Smooth muscle cell (in vitro differentiated cells): ENCODE measurements at regions not wholly inside any gene's neighbourhood (a gene's known extent, or its start where the extent isn't known, plus 50 kb on each side); places are given as distances from the start of the nearest gene placed in this dataset.

ENCODE experiments used
- DNase-seq: peaks from one replicate; lab custom pipeline; 2025; ENCODE audit not compliant: unreplicated experiment; lab: John Stamatoyannopoulos, UW
- H2AFZ ChIP-seq: fragments of 200-600 bp; sonication (generic); 2 replicates; pipeline ENCODE4 v1.6.0; 2016; ENCODE audit warnings: antibody characterized with exemption, low read depth, mild to moderate bottlenecking
- H3F3A ChIP-seq: fragments of 200-600 bp; sonication (generic); 2 replicates; pipeline ENCODE4 v1.6.0; 2017; ENCODE audit warnings: antibody characterized with exemption, low read depth
- H3K27ac ChIP-seq: fragments of 200-600 bp; sonication (generic); 2 replicates; pipeline ENCODE4 v1.5.1; 2016; ENCODE audit warnings: low read depth, mild to moderate bottlenecking
- H3K27me3 ChIP-seq: fragments of 200-600 bp; sonication (generic); 2 replicates; pipeline ENCODE4 v1.6.1; 2016; ENCODE audit warnings: low read depth, mild to moderate bottlenecking
- H3K36me3 ChIP-seq: fragments of 200-600 bp; sonication (generic); 2 replicates; pipeline ENCODE4 v1.5.1; 2016; ENCODE audit warnings: low read depth
- H3K4me1 ChIP-seq: fragments of 200-600 bp; sonication (generic); 2 replicates; pipeline ENCODE4 v1.5.1; 2016; ENCODE audit warnings: low read depth
- H3K4me2 ChIP-seq: fragments of 200-600 bp; sonication (generic); 2 replicates; pipeline ENCODE4 v1.6.0; 2016; ENCODE audit warnings: mild to moderate bottlenecking
- H3K4me3 ChIP-seq: fragments of 200-600 bp; sonication (generic); 2 replicates; pipeline ENCODE4 v1.5.1; 2016; ENCODE audit warnings: mild to moderate bottlenecking
- H3K79me2 ChIP-seq: fragments of 200-600 bp; sonication (generic); 2 replicates; pipeline ENCODE4 v1.6.0; 2016; ENCODE audit warnings: low read depth, mild to moderate bottlenecking
- H3K9ac ChIP-seq: fragments of 200-600 bp; sonication (generic); 2 replicates; pipeline ENCODE4 v1.6.0; 2016; ENCODE audit warnings: low read depth
- H3K9me3 ChIP-seq: fragments of 200-600 bp; sonication (generic); replicated peaks from 2 replicates; pipeline ENCODE4 v1.5.1; 2016; ENCODE audit warnings: low read depth
- H4K20me1 ChIP-seq: fragments of 200-600 bp; sonication (generic); 2 replicates; pipeline ENCODE4 v1.6.0; 2016; ENCODE audit warnings: low read depth
- WGBS: methylation state at CpG from one replicate; pipeline ENCODE4 v1.1.7; 2016; ENCODE audit warnings: low lambda C conversion rate; 5-methylcytosine and 5-hydroxymethylcytosine counted together
- TF ChIP-seq, protein P1 (sequence below): fragments of 200-600 bp; sonication (generic); IDR thresholded peaks from 2 replicates; pipeline ENCODE4 v1.5.1; 2017; ENCODE audit warnings: borderline replicate concordance, mild to moderate bottlenecking, antibody characterized with exemption; ENCODE audit not compliant: insufficient read depth, poor library complexity, severe bottlenecking

DNA sequence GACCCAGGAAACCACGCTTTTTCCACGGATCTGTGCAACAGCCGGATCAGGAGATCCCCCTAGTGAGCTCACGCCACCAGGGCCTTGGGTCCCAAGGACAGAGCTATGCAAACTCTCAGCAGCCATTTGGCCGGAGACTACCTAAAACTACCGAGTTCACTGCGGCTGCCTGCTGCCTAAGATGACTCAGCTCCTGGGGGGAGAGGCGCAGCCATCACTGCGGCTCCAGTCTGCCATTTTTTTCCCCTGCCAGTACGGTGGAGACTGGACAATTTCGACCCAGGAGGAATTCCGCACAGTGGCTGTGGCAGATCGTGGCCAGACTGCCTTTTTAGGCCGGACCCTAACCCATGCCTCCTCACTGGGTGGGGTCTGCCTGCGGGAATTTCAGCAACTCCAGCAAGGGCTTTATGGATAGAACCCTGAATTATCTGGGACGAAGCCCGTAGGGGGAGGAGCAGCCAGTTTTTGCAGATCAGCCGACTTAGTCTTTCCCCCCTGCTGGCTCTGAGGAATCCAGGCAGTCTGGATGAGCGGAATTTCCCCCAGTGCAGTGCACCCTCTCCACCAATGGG is 424.9 kb upstream of the UBE2E3 start:
- Histone ChIP-seq H2AFZ (no peak overlapping the region), H3K79me2 (no peaks in the 10 kb centered on the region)
- DNase-seq = no peak

DNA sequence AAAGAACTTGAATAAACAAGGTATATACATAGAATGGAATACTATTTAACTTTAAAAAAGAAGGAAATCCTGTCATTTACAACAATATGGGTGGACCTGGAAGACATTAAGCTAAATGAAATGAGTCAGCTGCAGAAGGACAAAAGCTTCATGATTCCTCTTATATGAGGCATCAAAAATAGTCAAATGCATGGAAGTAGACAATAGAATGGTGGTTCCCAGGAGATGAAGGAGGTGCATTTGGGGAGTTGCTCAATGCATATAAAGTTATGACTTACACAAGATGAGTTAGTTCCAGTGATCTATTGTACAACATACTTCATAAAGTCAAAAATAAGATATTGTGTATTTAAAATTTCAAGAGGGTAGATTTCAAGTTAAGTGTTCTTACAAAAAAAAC is 426.1 kb upstream of the UBE2E3 start:
- Histone ChIP-seq H3K4me1 (no peaks in the 10 kb centered on the region), H3K4me3 (no peak overlapping the region), H3K36me3 (no peaks in the 10 kb centered on the region), H3K9ac (no peak overlapping the region), H2AFZ (no peak overlapping the region), H3K9me3 (no peaks in the 10 kb centered on the region), H3K27me3 (no peaks in the 10 kb centered on the region), H3K4me2 (no peak overlapping the region), H3F3A (no peaks in the 10 kb centered on the region), H3K27ac (no peak overlapping the region), H3K79me2 (no peaks in the 10 kb centered on the region), H4K20me1 (no peaks in the 10 kb centered on the region)
- DNase-seq = no peak
- TF ChIP-seq, protein P1, sequence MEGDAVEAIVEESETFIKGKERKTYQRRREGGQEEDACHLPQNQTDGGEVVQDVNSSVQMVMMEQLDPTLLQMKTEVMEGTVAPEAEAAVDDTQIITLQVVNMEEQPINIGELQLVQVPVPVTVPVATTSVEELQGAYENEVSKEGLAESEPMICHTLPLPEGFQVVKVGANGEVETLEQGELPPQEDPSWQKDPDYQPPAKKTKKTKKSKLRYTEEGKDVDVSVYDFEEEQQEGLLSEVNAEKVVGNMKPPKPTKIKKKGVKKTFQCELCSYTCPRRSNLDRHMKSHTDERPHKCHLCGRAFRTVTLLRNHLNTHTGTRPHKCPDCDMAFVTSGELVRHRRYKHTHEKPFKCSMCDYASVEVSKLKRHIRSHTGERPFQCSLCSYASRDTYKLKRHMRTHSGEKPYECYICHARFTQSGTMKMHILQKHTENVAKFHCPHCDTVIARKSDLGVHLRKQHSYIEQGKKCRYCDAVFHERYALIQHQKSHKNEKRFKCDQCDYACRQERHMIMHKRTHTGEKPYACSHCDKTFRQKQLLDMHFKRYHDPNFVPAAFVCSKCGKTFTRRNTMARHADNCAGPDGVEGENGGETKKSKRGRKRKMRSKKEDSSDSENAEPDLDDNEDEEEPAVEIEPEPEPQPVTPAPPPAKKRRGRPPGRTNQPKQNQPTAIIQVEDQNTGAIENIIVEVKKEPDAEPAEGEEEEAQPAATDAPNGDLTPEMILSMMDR = no peak

More for the DNA sequence above, 424.9 kb upstream of the UBE2E3 start:
- H4K20me1 ChIP-seq = no peaks in the 10 kb centered on the region
- H3K4me3 ChIP-seq = no peak overlapping the region
- no peak overlapping the region for H3K27ac ChIP-seq
- H3K4me2 ChIP-seq = no peak overlapping the region
- WGBS = 93% methylated on average over 19 of the region's 19 CpGs
- no peaks in the 10 kb centered on the region for H3K36me3 ChIP-seq
- H3K9ac ChIP-seq = no peak overlapping the region
- no peaks in the 10 kb centered on the region for H3K4me1 ChIP-seq
- H3F3A ChIP-seq = no peaks in the 10 kb centered on the region
- TF ChIP-seq, protein P1 = no peak
- no peaks in the 10 kb centered on the region for H3K27me3 ChIP-seq
- no peaks in the 10 kb centered on the region for H3K9me3 ChIP-seq

DNA sequence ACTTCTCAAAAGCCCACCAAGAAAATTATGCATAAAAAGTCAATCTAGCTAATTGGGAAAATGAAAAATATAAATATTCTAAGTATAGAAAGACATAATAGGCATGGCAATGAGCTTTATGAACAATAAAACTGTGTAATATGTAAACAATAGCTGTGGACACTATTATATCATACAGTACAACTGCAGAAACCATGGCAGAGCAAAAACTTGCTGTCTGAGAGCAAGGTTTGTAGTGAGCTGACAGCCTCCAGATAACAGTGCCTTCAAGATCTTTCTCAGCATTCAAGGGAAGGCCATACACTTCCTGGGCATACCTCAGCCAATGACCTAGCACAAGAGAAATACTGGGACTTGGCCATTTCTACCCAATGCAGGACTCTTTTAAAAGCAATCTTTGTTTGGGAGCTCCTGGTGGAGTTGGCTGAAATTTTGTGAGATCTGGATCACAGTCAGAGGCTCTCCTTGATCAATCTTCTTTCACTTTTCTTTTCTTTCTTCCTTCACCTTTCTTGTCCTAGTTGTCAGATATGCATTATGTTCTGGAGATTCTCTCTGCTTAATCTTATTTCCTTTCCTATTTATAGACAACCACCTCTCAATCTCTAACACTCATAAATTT is 427.2 kb upstream of the UBE2E3 start:
- no peak for DNase-seq
- H4K20me1 ChIP-seq = no peaks in the 10 kb centered on the region
- H3K27me3 ChIP-seq = no peaks in the 10 kb centered on the region
- H3K4me3 ChIP-seq = no peak overlapping the region
- no peaks in the 10 kb centered on the region for H3K79me2 ChIP-seq
- H3K27ac ChIP-seq = no peak overlapping the region
- no peaks in the 10 kb centered on the region for H3K4me1 ChIP-seq
- H3K9ac ChIP-seq = no peak overlapping the region
- no peak overlapping the region for H3K4me2 ChIP-seq
- TF ChIP-seq, protein P1 = no peak
- H3K9me3 ChIP-seq = no peaks in the 10 kb centered on the region
- H3K36me3 ChIP-seq = no peaks in the 10 kb centered on the region
- no peaks in the 10 kb centered on the region for H3F3A ChIP-seq
- H2AFZ ChIP-seq = no peak overlapping the region

DNA sequence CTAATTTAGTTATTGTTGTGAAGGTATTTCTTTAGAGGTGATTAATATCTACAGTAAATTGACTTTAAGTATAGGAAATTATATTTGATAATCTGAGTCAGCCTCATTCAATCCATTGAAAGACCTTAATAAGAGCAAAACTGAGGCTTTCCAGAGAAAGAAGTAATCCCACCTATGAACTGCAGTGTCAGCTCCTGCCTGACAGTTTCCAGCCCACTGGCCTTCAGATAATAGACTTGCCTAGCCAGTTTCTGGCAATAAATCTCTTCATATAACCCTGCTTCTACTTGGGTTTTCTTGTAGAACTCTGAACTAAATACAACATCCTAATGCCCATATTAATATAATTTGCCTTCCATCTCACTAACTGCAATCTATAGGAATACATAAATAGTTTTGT is 437.9 kb upstream of the UBE2E3 start:
- no peak overlapping the region for H3K4me3 ChIP-seq
- no peak overlapping the region for H2AFZ ChIP-seq
- H3F3A ChIP-seq = no peaks in the 10 kb centered on the region
- H3K9ac ChIP-seq = no peak overlapping the region
- H4K20me1 ChIP-seq = no peaks in the 10 kb centered on the region
- no peaks in the 10 kb centered on the region for H3K36me3 ChIP-seq
- no peaks in the 10 kb centered on the region for H3K9me3 ChIP-seq
- H3K4me1 ChIP-seq = no peaks in the 10 kb centered on the region
- no peaks in the 10 kb centered on the region for H3K79me2 ChIP-seq
- peak overlapping the region; percentile 4 for H3K4me2 ChIP-seq
- no peak for DNase-seq
- peak overlapping the region; percentile 27 for H3K27ac ChIP-seq
- no peaks in the 10 kb centered on the region for H3K27me3 ChIP-seq
- TF ChIP-seq, protein P1 = no peak
